HepG2 (cell line): ENCODE measurements at regions not wholly inside any gene's neighbourhood (a gene's known extent, or its start where the extent isn't known, plus 50 kb on each side); places are given as distances from the start of the nearest gene placed in this dataset.

Experiments used
- ATAC-seq: fragments of 200-7000 bp; cut with Tn5 transposase; 3 replicates; pipeline ENCODE4 v1.9.1; 2020; ENCODE audit warnings: mild to moderate bottlenecking, moderate library complexity
- BruUV-seq: library from RNA; stranded (reverse); fragments of 400-500 nt; replicated peaks from 2 replicates; lab custom pipeline; 2021; lab: Mats Ljungman, UMichigan
- CTCF ChIA-PET: fragments of 300-600 bp; formaldehyde crosslinking; extraction: SDS; loops from one replicate; lab custom pipeline; 2021; ENCODE audit warnings: low total read pairs, inconsistent platforms, low intra/inter-chr PET ratio; lab: Yijun Ruan, JAX
- POLR2A ChIA-PET: fragments of 350-600 bp; sonication (Branson Sonifier 250); formaldehyde crosslinking; loops from one replicate; lab custom pipeline; 2020; ENCODE audit warnings: antibody characterized with exemption, inconsistent platforms; lab: Yijun Ruan, JAX
- DNase-seq: peaks from one replicate; pipeline ENCODE4 v3.0.0-alpha.2; 2015; ENCODE audit warnings: low spot score
- FAIRE-seq: peaks from 3 replicates; lab custom pipeline; 2011; peaks lifted over from hg19 to GRCh38; lab: Jason Lieb, UNC
- H2AFZ ChIP-seq: one replicate; pipeline ENCODE4 v1.6.1; 2011; ENCODE audit warnings: low read length, inconsistent platforms
- H3K27ac ChIP-seq: fragments of 300-600 bp; 3 replicates; pipeline ENCODE4 v1.8.0; 2011; ENCODE audit warnings: mixed run types, mild to moderate bottlenecking, mixed read lengths, low read length, inconsistent platforms; ENCODE audit not compliant: insufficient read depth; ENCODE audit errors: extremely low read length
- H3K27me3 ChIP-seq, 2 experiments: fragments of 200-600 bp in 1 of 2; 2 replicates in 1 of 2; 3 replicates in 1 of 2; pipeline versions ENCODE4 v1.6.0 to v1.8.0; 2011; ENCODE audit warnings: low read length in 2 of 2, mild to moderate bottlenecking in 2 of 2, moderate library complexity in 2 of 2, inconsistent platforms in 1 of 2; ENCODE audit not compliant: insufficient read depth in 2 of 2, control insufficient read depth in 1 of 2
- H3K36me3 ChIP-seq, 2 experiments: fragments of 200-600 bp in 1 of 2; replicated peaks in 1 of 2; 2 replicates in 1 of 2; 3 replicates in 1 of 2; pipeline versions ENCODE4 v1.5.1 to v1.8.0; 2011; ENCODE audit warnings: low read length in 2 of 2, inconsistent platforms in 1 of 2; ENCODE audit not compliant: insufficient read depth in 2 of 2, control insufficient read depth in 1 of 2
- H3K4me1 ChIP-seq: 2 replicates; pipeline ENCODE4 v1.5.1; 2012; ENCODE audit warnings: low read length, inconsistent platforms; ENCODE audit not compliant: insufficient read depth
- H3K4me2 ChIP-seq: 2 replicates; pipeline ENCODE4 v1.6.0; 2011; ENCODE audit warnings: low read depth, low read length, inconsistent platforms
- H3K4me3 ChIP-seq, 3 experiments: fragments of 200-600 bp in 1 of 3; sonication (generic), shearing (Covaris generic) in 1 of 3; replicated peaks in 1 of 3; 2 replicates each; pipeline ENCODE4 v1.5.1; 2011 to 2016; ENCODE audit warnings: low read length in 3 of 3, inconsistent platforms in 2 of 3, low read depth in 2 of 3, mild to moderate bottlenecking in 2 of 3, control low read depth in 1 of 3, mixed read lengths in 1 of 3; ENCODE audit not compliant: insufficient read depth in 1 of 3
- H3K79me2 ChIP-seq: one replicate; pipeline ENCODE4 v1.6.1; 2011; ENCODE audit warnings: low read length, inconsistent platforms; ENCODE audit not compliant: insufficient read depth
- H3K9ac ChIP-seq: 2 replicates; pipeline ENCODE4 v1.6.0; 2011; ENCODE audit warnings: mild to moderate bottlenecking, low read depth, low read length, inconsistent platforms; ENCODE audit not compliant: insufficient read depth
- H3K9me3 ChIP-seq: 2 replicates; pipeline ENCODE4 v1.5.1; 2012; ENCODE audit warnings: mild to moderate bottlenecking, low read length
- H4K20me1 ChIP-seq: 2 replicates; pipeline ENCODE4 v1.6.0; 2011; ENCODE audit warnings: inconsistent platforms, mild to moderate bottlenecking, low read length, moderate library complexity; ENCODE audit not compliant: insufficient read depth
- ARNT ChIP-seq: fragments of 450-650 bp; IDR thresholded peaks from 2 replicates; pipeline ENCODE4 v1.6.1; 2017
- GABPB1 ChIP-seq: IDR thresholded peaks from 2 replicates; pipeline ENCODE4 v1.6.1; 2016; ENCODE audit warnings: mild to moderate bottlenecking, missing genetic modification reagents, moderate library complexity, missing compliant biosample characterization
- POLR2AphosphoS2 ChIP-seq: IDR thresholded peaks from 2 replicates; pipeline ENCODE4 v1.6.1; 2011; ENCODE audit warnings: low read depth, low read length, improper control_type of control experiment
- PRDM10 ChIP-seq: sonication (generic); formaldehyde crosslinking; IDR thresholded peaks from 2 replicates; pipeline ENCODE4 v1.4.0; 2020; ENCODE audit warnings: low read depth, missing genetic modification reagents
- SATB2 ChIP-seq: sonication (generic); formaldehyde crosslinking; IDR thresholded peaks from 2 replicates; pipeline ENCODE4 v1.5.0; 2020; ENCODE audit warnings: missing genetic modification reagents
- SRSF9 ChIP-seq: fragments of 200-400 bp; formaldehyde crosslinking; IDR thresholded peaks from 2 replicates; pipeline ENCODE4 v1.6.1; 2018; ENCODE audit warnings: borderline replicate concordance, mild to moderate bottlenecking, low read depth, low read length; ENCODE audit not compliant: insufficient read depth, poor library complexity, severe bottlenecking
- TEAD3 ChIP-seq: optimal IDR thresholded peaks from 2 replicates; pipeline ENCODE3; 2016; ENCODE audit warnings: borderline replicate concordance
- ZNF253 ChIP-seq: sonication (generic); formaldehyde crosslinking; IDR thresholded peaks from 2 replicates; pipeline ENCODE4 v1.8.0; 2022; ENCODE audit warnings: mild to moderate bottlenecking, missing genetic modification reagents, borderline replicate concordance
- ZNF614 ChIP-seq: IDR thresholded peaks from 2 replicates; pipeline ENCODE4 v1.6.1; 2018; ENCODE audit warnings: missing biosample characterization, missing genetic modification reagents, inconsistent platforms, borderline replicate concordance
- WGBS: methylation state at CpG from one replicate; pipeline ENCODE4 v1.1.6; 2017; ENCODE audit warnings: low lambda C conversion rate; 5-methylcytosine and 5-hydroxymethylcytosine counted together
- in situ Hi-C: cut with HindIII; loops from 2 replicates; pipeline ENCODE4 v1.10.0; 2017; ENCODE audit warnings: low pct_unique_long_range_greater_than_20kb; ENCODE audit not compliant: extremely low pct_ligation_motif_present
- intact Hi-C: fragments of 100-400 bp; cut with micrococcal nuclease; formaldehyde crosslinking; loops from one replicate; pipeline ENCODE4 v1.10.0; 2022; ENCODE audit not compliant: unreplicated experiment

- no TSS peak for BruUV-seq
- Histone ChIP-seq H3K79me2 (no peaks in the 10 kb centered on the region), H3K9me3 (no peaks in the 10 kb centered on the region), H3K27ac (no peak overlapping the region), H3K27me3 (no peaks in the 10 kb centered on the region), H3K9ac (no peak overlapping the region), H3K36me3 (no peaks in the 10 kb centered on the region), H2AFZ (no peak overlapping the region), H4K20me1 (no peaks in the 10 kb centered on the region), H3K4me2 (no peak overlapping the region), H3K4me1 (no peaks in the 10 kb centered on the region), H3K4me3 (no peak overlapping the region)
- CTCF ChIA-PET, result no interaction called here
- WGBS, result 55% methylated on average over 3 of the region's 3 CpGs
- POLR2A ChIA-PET, result no interaction called here
- no peak for DNase-seq
- ATAC-seq, result no peak
- in situ Hi-C loops, result loop anchor here (25.0 kb wide), 1 partner anchor 516 kb away; no protein-coding TSS in a partner anchor
- intact Hi-C loops, result no loop called here
- FAIRE-seq, result no peak
- TF ChIP-seq ZNF253 (CRISPR knock-in tag) (no peak), PRDM10 (CRISPR knock-in tag) (no peak), POLR2AphosphoS2 (no peak), SRSF9 (no peak), GABPB1 (no peak), ZNF614 (no peak), ARNT (no peak), TEAD3 (CRISPR knock-in tag) (no peak), SATB2 (CRISPR knock-in tag) (no peak)
Observed at GRCh38 chr10:25745976-25746375, 188.1 kb upstream of the MYO3A start.
